Right lobe of liver (tissue), 6 donors: ENCODE measurements at regions not wholly inside any gene's neighbourhood (a gene's known extent, or its start where the extent isn't known, plus 50 kb on each side); places are given as distances from the start of the nearest gene placed in this dataset.

Source experiments
- ATAC-seq, 4 donors: fragments of 200-7000 bp; cut with Tn5 transposase; one replicate each; pipeline ENCODE4 v1.9.1; 2020; ENCODE audit warnings: mild to moderate bottlenecking in 4 of 4, moderate library complexity in 4 of 4
- DNase-seq, 3 donors: peaks; one replicate each; pipeline ENCODE4 v3.0.0-alpha.2; 2020
- H3K27ac ChIP-seq, 3 donors: fragments of 200-600 bp; one replicate each; pipeline ENCODE4 v1.8.0; 2022
- H3K27me3 ChIP-seq, 2 donors: fragments of 200-600 bp; one replicate each; pipeline ENCODE4 v1.8.0; 2022
- H3K36me3 ChIP-seq, 4 donors: fragments of 200-600 bp; sonication (generic) in 1 of 4; one replicate each; pipeline versions ENCODE4 v1.5.1 to v1.8.0; 2017 to 2022; ENCODE audit warnings: control low read depth in 1 of 4
- H3K4me1 ChIP-seq, 4 donors: fragments of 200-600 bp; sonication (generic) in 1 of 4; one replicate each; pipeline versions ENCODE4 v1.5.1 to v1.8.0; 2017 to 2022; ENCODE audit warnings: control low read depth in 1 of 4
- H3K4me3 ChIP-seq, 3 donors: fragments of 200-600 bp; one replicate each; pipeline ENCODE4 v1.8.0; 2022
- H3K9me3 ChIP-seq, 4 donors: fragments of 200-600 bp; sonication (generic) in 1 of 4; one replicate each; pipeline versions ENCODE4 v1.5.1 to v1.8.0; 2017 to 2022; ENCODE audit warnings: control low read depth in 1 of 4
- CTCF ChIP-seq, 4 donors: fragments of 200-600 bp in 3 of 4; fragments of 450-650 bp in 1 of 4; IDR thresholded peaks; one replicate each; pipeline versions ENCODE4 v1.5.1 to v1.8.0; 2016 to 2022; ENCODE audit warnings: antibody characterized with exemption in 4 of 4, mild to moderate bottlenecking in 2 of 4
- POLR2A ChIP-seq: fragments of 450-650 bp; IDR thresholded peaks from one replicate; pipeline ENCODE4 v1.6.1; 2017; ENCODE audit warnings: antibody characterized with exemption, mild to moderate bottlenecking
- WGBS: methylation state at CpG from one replicate; pipeline ENCODE4 v1.1.6; 2018; ENCODE audit warnings: low coverage, low lambda C conversion rate; ENCODE audit not compliant: insufficient coverage; ENCODE audit errors: missing lambda C conversion rate; 5-methylcytosine and 5-hydroxymethylcytosine counted together
- intact Hi-C, 2 donors: fragments of 100-400 bp; cut with DNase I; formaldehyde crosslinking; loops; one replicate each; pipeline versions ENCODE4 v1.11.2 to v1.14.1; 2022
- donor health status: DM: no; HTN: yes; CAD: no.
- donor health status: DM: no; HTN: no; CAD: no.
- donor health status: DM: no; HTN: no; CAD: no.
- donor health status: DM: no; HTN: yes; CAD: no.
- donor health status: DM: no; HTN: yes; CAD: no.

DNA sequence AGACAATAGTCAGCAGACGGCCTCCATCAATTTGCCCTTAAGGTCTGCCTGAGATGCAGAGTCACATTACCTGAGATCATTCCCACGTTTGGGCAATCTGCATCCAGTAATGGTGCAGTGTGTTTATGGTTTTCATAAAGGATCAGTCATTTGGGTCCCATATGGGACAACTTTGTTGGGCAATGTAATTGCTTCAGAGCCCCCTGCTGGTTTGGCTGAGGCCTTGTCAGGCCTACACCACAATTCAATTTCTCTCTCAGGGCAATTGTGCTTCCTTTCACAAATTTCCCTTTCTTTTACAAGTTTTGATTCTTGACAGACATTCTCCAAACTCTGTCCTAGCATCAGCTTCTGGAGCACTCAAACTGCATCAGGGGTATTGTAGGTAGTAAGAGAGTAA lies 191.2 kb upstream of the SSTR1 start:
- intact Hi-C loops = no loop called here
- no peak overlapping the region for H3K27ac ChIP-seq
- no peaks in the 10 kb centered on the region for H3K36me3 ChIP-seq
- TF ChIP-seq CTCF (IDR thresholded peaks at IDR 0.05) (peak in 3 of 4 donors; percentile 15 to 44 (median 25)), POLR2A (no peak)
- DNase-seq (no peak), ATAC-seq (peak in 1 of 4 donors; percentile 22)
- no peak overlapping the region for H3K4me3 ChIP-seq
- no peaks in the 10 kb centered on the region for H3K27me3 ChIP-seq
- H3K9me3 ChIP-seq = peaks cover 0 to 7% (median 0%) of the 10 kb centered on the region in 4 donors
- no peaks in the 10 kb centered on the region for H3K4me1 ChIP-seq
- 71% methylated on average over 2 of the region's 2 CpGs for WGBS

- H3K4me3 ChIP-seq = no peak overlapping the region
- no peak for DNase-seq
- ATAC-seq = no peak
- H3K27me3 ChIP-seq = no peaks in the 10 kb centered on the region
- 79% methylated on average over 2 of the region's 2 CpGs for WGBS
- H3K36me3 ChIP-seq = no peaks in the 10 kb centered on the region
- TF ChIP-seq POLR2A = no peak
- no peaks in the 10 kb centered on the region for H3K4me1 ChIP-seq
- no peak overlapping the region for H3K27ac ChIP-seq
- intact Hi-C loops = no loop called here
- H3K9me3 ChIP-seq = no peaks in the 10 kb centered on the region
These were observed 185.8 kb upstream of the SSTR1 start for GRCh38 chr14:38021861-38022260.

DNA sequence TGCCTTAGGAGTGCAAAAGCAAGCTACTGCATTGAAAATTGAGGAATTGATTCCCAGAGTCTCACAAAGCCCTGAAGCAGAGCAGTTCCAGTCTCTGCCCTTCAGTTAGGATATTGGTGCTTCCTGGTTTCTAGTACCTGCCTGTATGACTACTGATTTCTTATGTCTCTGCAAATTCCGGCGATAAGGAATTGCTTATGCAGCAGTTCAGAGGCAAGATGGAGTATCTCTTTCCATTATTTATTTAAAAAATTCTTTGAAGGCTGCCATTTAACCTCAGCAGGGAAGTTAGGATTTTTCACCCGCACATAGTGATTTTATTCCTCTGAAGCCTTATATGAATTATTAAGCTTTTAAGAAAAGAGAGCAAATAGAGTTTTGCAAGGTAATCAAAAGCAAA lies 184.9 kb upstream of the SSTR1 start:
- H3K4me3 ChIP-seq = no peak overlapping the region
- no peak for ATAC-seq
- DNase-seq = no peak
- H3K27ac ChIP-seq = no peak overlapping the region
- no peak for TF ChIP-seq CTCF (IDR thresholded peaks at IDR 0.05)
- no peak for TF ChIP-seq POLR2A
- H3K36me3 ChIP-seq = no peaks in the 10 kb centered on the region
- no peaks in the 10 kb centered on the region for H3K27me3 ChIP-seq
- no peaks in the 10 kb centered on the region for H3K4me1 ChIP-seq
- intact Hi-C loops = no loop called here
- WGBS = 63% methylated on average over 3 of the region's 3 CpGs
- no peaks in the 10 kb centered on the region for H3K9me3 ChIP-seq

DNA sequence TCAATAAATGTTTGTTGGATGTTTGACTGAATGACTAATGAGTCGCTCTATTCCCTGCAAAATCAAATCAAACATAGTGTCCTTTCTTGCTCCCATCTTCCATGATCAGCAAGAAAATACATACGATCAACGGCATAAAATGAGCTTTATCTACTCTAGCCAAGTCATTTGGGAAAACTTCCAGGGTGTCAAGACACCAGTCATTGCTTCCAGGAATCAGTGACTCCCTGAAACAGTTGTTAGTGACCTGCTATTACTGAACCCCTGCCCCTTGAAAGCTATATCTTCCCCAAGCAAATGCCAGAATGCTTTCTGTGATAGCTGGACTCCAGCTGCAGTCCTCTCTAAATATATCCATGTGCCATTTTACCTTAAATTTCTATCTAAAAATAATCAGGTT lies 169.5 kb upstream of the SSTR1 start:
- Histone ChIP-seq H3K27me3 (no peaks in the 10 kb centered on the region), H3K4me3 (no peak overlapping the region), H3K27ac (no peak overlapping the region), H3K36me3 (no peaks in the 10 kb centered on the region), H3K4me1 (no peaks in the 10 kb centered on the region), H3K9me3 (no peaks in the 10 kb centered on the region)
- DNase-seq (no peak), ATAC-seq (no peak)
- WGBS = 85% methylated on average over 3 of the region's 3 CpGs
- TF ChIP-seq POLR2A = no peak
- TF ChIP-seq CTCF (IDR thresholded peaks at IDR 0.05) = no peak
- intact Hi-C loops = no loop called here

- Histone ChIP-seq H3K4me1 (no peaks in the 10 kb centered on the region), H3K27me3 (no peaks in the 10 kb centered on the region), H3K4me3 (no peak overlapping the region), H3K9me3 (no peaks in the 10 kb centered on the region), H3K36me3 (no peaks in the 10 kb centered on the region), H3K27ac (no peak overlapping the region)
- intact Hi-C loops = no loop called here
- ATAC-seq (no peak), DNase-seq (no peak)
- 63% methylated on average over 5 of the region's 5 CpGs for WGBS
- no peak for TF ChIP-seq CTCF (IDR thresholded peaks at IDR 0.05)
These were observed 168.7 kb upstream of the SSTR1 start for GRCh38 chr14:38038986-38039385.
